Upper lobe of right lung (tissue), 1 donor: ENCODE measurements at regions not wholly inside any gene's neighbourhood (a gene's known extent, or its start where the extent isn't known, plus 50 kb on each side); places are given as distances from the start of the nearest gene placed in this dataset.
A peak's percentile ranks its signal among the peaks of the same experiment; 100 is the strongest.

Experiments
- ATAC-seq: fragments of 200-7000 bp; cut with Tn5 transposase; one replicate; pipeline ENCODE4 v1.9.1; 2020; ENCODE audit warnings: mild to moderate bottlenecking, moderate library complexity
- DNase-seq: peaks from one replicate; pipeline ENCODE4 v3.0.0-alpha.2; 2020
- H3K27ac ChIP-seq: fragments of 200-600 bp; one replicate; pipeline ENCODE4 v1.8.0; 2022
- H3K27me3 ChIP-seq: fragments of 200-600 bp; one replicate; pipeline ENCODE4 v1.8.0; 2022; ENCODE audit warnings: mild to moderate bottlenecking
- H3K36me3 ChIP-seq: fragments of 200-600 bp; one replicate; pipeline ENCODE4 v1.8.0; 2022
- H3K4me1 ChIP-seq: fragments of 200-600 bp; one replicate; pipeline ENCODE4 v1.8.0; 2022
- H3K4me3 ChIP-seq: fragments of 200-600 bp; one replicate; pipeline ENCODE4 v1.8.0; 2022; ENCODE audit warnings: mild to moderate bottlenecking
- H3K9me3 ChIP-seq: fragments of 200-600 bp; one replicate; pipeline ENCODE4 v1.8.0; 2022
- intact Hi-C: fragments of 100-400 bp; cut with DNase I; formaldehyde crosslinking; loops from one replicate; pipeline ENCODE4 v1.11.0; 2022
- TF ChIP-seq, protein P1 (sequence below): fragments of 200-600 bp; IDR thresholded peaks from one replicate; pipeline ENCODE4 v1.8.0; 2022; ENCODE audit warnings: antibody characterized with exemption
- donor health status: DM: no; HTN: yes; CAD: no; lungs with severe emphysema.

DNA sequence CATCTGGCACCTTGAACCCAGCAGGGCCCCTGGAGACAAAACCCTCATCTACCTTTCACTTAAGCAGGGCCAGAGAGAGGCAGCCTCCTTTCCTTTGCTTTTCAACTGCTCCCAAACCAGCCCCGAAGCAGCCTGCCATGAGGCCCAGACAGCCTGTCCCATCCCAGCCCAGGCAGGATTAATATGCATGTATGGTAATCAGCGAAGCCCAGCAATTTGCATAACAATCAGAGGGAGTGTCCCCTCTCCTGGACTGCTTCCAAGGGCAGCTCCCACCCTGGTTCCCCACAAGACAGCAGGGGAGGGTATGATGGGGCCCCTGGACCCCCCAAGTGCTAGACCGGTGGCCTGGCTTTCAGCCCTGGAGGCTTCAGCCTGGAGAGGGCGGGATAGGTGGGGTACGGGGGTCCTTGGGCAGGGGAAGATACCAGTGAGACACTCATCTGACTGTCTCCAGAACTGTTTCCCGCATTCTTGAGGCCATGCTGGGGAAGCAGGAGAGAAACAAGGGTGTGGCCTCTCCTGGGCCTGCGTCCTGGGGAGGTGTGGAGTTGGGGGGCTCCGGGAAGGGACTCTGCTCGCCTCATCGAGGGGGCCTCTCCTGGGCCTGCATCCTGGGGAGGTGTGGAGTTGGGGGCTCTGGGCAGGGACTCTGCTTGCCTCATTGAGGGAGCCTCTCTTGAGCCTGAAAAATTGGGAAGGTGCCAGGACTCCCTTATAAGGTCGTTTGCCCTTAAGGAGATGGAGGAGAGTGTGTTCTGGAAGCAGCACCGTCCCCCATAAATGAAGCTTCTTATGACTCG, 93.2 kb upstream of the PRR5 start:
- no peaks in the 10 kb centered on the region for H3K36me3 ChIP-seq
- intact Hi-C loops: no loop called here
- peaks cover 14% of the 10 kb centered on the region for H3K27me3 ChIP-seq
- H3K4me3 ChIP-seq: no peak overlapping the region
- peaks cover 16% of the 10 kb centered on the region for H3K9me3 ChIP-seq
- no peaks in the 10 kb centered on the region for H3K4me1 ChIP-seq
- DNase-seq (no peak), ATAC-seq (no peak)
- TF ChIP-seq, protein P1, sequence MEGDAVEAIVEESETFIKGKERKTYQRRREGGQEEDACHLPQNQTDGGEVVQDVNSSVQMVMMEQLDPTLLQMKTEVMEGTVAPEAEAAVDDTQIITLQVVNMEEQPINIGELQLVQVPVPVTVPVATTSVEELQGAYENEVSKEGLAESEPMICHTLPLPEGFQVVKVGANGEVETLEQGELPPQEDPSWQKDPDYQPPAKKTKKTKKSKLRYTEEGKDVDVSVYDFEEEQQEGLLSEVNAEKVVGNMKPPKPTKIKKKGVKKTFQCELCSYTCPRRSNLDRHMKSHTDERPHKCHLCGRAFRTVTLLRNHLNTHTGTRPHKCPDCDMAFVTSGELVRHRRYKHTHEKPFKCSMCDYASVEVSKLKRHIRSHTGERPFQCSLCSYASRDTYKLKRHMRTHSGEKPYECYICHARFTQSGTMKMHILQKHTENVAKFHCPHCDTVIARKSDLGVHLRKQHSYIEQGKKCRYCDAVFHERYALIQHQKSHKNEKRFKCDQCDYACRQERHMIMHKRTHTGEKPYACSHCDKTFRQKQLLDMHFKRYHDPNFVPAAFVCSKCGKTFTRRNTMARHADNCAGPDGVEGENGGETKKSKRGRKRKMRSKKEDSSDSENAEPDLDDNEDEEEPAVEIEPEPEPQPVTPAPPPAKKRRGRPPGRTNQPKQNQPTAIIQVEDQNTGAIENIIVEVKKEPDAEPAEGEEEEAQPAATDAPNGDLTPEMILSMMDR: no peak
- no peak overlapping the region for H3K27ac ChIP-seq

DNA sequence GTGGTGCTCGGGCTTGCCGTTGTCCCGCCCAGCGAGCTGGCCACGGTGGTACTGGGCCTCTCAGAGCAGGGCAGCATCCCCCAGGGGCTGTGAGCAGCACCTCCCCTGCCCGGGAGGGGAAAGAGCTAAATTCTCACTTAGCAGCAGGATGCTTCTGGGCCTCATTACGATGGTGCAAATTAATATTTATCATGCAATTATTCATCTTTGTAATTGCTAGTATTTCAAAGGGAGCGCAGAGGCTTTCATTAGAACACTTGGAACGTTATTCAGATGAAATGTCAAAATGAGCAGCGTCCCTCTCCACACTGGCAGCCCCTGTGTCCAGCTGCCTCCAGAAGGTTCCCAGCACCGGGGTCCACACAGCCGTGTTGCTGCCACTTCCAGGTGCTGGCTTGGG, 95.9 kb upstream of the PRR5 start:
- no peaks in the 10 kb centered on the region for H3K9me3 ChIP-seq
- H3K27me3 ChIP-seq: peaks cover 14% of the 10 kb centered on the region
- ATAC-seq: no peak
- TF ChIP-seq, protein P1: no peak
- no peak for DNase-seq
- no peaks in the 10 kb centered on the region for H3K4me1 ChIP-seq
- no peak overlapping the region for H3K4me3 ChIP-seq
- intact Hi-C loops: no loop called here
- no peak overlapping the region for H3K27ac ChIP-seq
- H3K36me3 ChIP-seq: no peaks in the 10 kb centered on the region

DNA sequence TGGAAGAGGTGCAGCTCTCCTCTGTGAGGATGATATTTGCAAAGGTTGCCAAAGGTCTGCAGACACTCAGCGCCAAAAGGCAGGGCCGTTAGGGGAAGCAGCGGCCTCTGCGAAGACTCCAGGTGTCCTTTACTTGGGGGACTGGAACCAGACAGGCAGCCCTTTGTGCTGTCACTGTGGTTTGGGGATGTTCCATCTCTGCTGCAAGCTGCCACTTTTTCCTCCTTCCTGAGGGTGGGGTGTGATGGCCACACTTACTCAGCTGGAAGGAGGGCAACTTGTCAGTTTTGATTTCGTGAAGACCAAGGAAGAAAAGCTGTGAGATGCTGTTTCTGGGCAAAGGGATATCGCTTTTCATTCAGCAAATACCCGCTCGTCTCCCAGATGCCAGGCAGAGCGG, 96.5 kb upstream of the PRR5 start:
- H3K4me1 ChIP-seq: no peaks in the 10 kb centered on the region
- H3K36me3 ChIP-seq: no peaks in the 10 kb centered on the region
- no peaks in the 10 kb centered on the region for H3K9me3 ChIP-seq
- DNase-seq (no peak), ATAC-seq (no peak)
- peaks cover 14% of the 10 kb centered on the region for H3K27me3 ChIP-seq
- intact Hi-C loops: no loop called here
- TF ChIP-seq, protein P1: no peak
- no peak overlapping the region for H3K27ac ChIP-seq
- H3K4me3 ChIP-seq: no peak overlapping the region

DNA sequence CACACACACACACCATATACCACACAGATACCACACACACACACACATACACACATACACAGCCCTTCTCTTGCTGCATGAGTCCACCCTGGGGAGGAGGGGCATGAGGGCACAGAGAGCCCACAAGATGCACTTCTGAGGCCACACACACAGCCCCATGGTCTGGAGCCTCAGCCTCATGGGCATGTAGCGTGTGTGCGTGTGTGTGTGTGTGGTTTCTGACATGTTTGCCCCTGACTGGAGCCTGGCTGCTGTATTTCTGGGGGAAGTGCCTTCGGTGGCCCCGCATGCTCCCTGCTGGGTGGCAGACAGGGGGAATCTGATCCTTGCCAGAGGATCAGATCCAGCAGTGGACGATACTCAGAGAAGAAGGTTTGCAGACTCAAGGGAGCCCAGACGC, 97.0 kb upstream of the PRR5 start:
- Histone ChIP-seq H3K4me3 (no peak overlapping the region), H3K27ac (no peak overlapping the region), H3K27me3 (peaks cover 14% of the 10 kb centered on the region), H3K4me1 (no peaks in the 10 kb centered on the region), H3K9me3 (no peaks in the 10 kb centered on the region), H3K36me3 (no peaks in the 10 kb centered on the region)
- TF ChIP-seq, protein P1: no peak
- ATAC-seq (no peak), DNase-seq (no peak)
- intact Hi-C loops: no loop called here

DNA sequence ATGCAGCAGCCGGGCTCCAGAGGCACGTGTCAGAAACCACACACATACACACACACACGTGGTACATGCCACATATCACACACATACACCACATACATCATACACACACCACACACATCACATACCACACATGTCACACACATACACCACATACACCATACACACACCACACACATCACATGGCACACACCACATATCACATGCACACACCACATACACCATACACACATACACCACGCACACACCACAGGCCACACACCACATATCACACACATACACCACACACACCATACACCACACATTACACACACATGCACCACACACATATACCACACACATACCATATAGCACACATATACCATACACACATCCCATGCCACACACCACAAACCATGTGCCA, 97.5 kb upstream of the PRR5 start:
- no peaks in the 10 kb centered on the region for H3K36me3 ChIP-seq
- DNase-seq (no peak), ATAC-seq (no peak)
- H3K9me3 ChIP-seq: no peaks in the 10 kb centered on the region
- no peak overlapping the region for H3K27ac ChIP-seq
- TF ChIP-seq, protein P1: no peak
- peaks cover 14% of the 10 kb centered on the region for H3K27me3 ChIP-seq
- no peaks in the 10 kb centered on the region for H3K4me1 ChIP-seq
- H3K4me3 ChIP-seq: no peak overlapping the region
- intact Hi-C loops: no loop called here

DNA sequence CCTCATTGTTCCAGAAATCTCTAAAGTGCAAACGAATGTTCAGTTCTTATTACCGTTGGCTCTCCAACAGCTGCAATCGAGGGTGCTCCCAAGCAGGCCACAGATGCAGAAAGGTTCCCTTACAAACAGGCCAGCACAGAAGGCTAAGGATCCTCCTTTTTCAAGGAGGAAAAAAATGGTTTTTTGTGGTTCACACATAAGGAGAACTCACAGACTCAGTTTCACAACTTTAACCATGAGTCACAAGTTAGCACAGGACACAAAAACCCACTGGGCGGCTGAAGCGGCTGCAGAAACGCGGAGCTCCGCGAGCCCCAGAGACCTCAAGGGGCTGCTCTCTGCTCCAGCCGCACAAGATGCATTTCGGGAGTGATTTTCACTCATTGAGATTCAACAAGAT, 98.2 kb upstream of the PRR5 start:
- Histone ChIP-seq H3K4me3 (no peak overlapping the region), H3K27me3 (peaks cover 14% of the 10 kb centered on the region), H3K9me3 (no peaks in the 10 kb centered on the region), H3K36me3 (no peaks in the 10 kb centered on the region), H3K4me1 (no peaks in the 10 kb centered on the region), H3K27ac (no peak overlapping the region)
- intact Hi-C loops: no loop called here
- ATAC-seq: peak; percentile 61
- TF ChIP-seq, protein P1: no peak
- no peak for DNase-seq
